ENCODE measurements at regions not wholly inside any gene's neighbourhood (a gene's known extent, or its start where the extent isn't known, plus 50 kb on each side); places are given as distances from the start of the nearest gene placed in this dataset.

DNA sequence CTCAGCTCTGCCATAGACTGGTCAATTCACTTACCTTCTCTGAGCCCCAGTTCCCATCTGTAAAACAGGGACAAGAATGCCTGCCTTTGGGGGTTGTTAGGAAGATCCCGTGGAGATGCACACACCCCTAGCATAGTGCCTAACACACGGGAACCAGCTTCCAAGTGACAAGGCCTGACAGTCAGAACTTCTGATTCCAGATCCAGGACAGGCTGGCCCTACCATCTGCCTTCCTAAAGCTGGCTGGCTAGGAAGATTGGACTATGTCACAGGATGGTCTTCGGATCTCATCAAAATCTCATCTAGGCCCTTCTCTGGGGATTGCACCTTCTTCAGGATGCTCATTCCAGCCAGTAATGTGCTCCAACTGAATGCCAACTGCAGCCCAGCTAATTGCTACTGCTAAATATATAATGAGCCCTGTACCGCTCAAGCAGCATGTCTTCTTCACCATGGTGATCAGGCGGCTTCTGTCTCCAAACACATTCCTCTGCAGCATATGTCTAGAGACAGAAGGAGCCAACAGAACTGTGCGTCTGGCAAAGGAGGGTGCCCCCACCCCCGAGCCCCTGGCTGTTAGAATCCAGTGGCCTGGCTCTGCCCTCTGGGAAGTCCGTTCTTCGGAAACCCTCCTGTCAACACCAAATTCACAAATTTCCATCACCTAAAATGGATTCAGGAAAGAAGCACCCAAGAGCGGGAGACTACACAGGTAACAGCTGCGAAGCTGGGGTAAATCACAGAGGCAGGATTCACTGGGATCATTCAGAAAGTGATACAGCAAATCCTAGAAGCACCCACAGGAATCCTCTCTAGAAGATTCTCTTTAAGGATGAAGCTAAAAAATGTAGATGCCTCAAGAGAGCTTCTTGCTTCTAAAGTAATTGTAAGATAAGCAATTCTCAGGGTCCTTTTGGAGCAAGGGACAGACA lies 142.1 kb upstream of the EEPD1 start:
- DNase-seq (no peak), ATAC-seq (no peak)
- no peaks in the 10 kb centered on the region for H3K36me3 ChIP-seq
- H3K4me3 ChIP-seq, result no peak overlapping the region
- H3K9me3 ChIP-seq, result no peaks in the 10 kb centered on the region
- no peaks in the 10 kb centered on the region for H3K27me3 ChIP-seq
- intact Hi-C loops (cut with DNase I), result loop anchor here in 1 of 10 donors (10.0 kb wide), 1 partner anchor 114 kb away; no protein-coding TSS in a partner anchor
- no peak overlapping the region for H3K27ac ChIP-seq
- TF ChIP-seq, protein P1, sequence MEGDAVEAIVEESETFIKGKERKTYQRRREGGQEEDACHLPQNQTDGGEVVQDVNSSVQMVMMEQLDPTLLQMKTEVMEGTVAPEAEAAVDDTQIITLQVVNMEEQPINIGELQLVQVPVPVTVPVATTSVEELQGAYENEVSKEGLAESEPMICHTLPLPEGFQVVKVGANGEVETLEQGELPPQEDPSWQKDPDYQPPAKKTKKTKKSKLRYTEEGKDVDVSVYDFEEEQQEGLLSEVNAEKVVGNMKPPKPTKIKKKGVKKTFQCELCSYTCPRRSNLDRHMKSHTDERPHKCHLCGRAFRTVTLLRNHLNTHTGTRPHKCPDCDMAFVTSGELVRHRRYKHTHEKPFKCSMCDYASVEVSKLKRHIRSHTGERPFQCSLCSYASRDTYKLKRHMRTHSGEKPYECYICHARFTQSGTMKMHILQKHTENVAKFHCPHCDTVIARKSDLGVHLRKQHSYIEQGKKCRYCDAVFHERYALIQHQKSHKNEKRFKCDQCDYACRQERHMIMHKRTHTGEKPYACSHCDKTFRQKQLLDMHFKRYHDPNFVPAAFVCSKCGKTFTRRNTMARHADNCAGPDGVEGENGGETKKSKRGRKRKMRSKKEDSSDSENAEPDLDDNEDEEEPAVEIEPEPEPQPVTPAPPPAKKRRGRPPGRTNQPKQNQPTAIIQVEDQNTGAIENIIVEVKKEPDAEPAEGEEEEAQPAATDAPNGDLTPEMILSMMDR (IDR thresholded peaks at IDR 0.05), result no peak
- H3K4me1 ChIP-seq, result no peaks in the 10 kb centered on the region
- whole genome bisulfite sequencing, 2 donors, result 63 to 79% methylated on average over 11 of the region's 11 CpGs

DNA sequence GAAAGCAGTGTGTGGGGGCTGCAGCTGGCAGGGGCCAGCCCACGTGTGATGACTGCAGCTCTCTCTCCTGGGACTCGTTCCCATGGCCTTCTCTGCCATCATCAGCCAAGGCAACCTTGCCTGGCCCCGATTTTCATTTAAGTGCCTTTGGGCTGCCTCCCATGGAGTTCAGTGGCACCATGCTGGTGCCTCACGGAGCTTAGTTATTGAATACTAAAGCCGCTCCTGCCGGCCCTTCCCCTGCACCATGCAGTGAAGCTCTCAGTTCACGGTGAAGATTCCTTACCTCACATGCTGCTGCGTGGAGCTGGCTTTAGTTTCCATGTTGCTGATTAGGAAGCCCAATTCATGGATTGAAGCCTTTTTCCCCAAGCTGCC lies 141.5 kb upstream of the EEPD1 start:
- TF ChIP-seq, protein P1 (IDR thresholded peaks at IDR 0.05), result no peak

DNA sequence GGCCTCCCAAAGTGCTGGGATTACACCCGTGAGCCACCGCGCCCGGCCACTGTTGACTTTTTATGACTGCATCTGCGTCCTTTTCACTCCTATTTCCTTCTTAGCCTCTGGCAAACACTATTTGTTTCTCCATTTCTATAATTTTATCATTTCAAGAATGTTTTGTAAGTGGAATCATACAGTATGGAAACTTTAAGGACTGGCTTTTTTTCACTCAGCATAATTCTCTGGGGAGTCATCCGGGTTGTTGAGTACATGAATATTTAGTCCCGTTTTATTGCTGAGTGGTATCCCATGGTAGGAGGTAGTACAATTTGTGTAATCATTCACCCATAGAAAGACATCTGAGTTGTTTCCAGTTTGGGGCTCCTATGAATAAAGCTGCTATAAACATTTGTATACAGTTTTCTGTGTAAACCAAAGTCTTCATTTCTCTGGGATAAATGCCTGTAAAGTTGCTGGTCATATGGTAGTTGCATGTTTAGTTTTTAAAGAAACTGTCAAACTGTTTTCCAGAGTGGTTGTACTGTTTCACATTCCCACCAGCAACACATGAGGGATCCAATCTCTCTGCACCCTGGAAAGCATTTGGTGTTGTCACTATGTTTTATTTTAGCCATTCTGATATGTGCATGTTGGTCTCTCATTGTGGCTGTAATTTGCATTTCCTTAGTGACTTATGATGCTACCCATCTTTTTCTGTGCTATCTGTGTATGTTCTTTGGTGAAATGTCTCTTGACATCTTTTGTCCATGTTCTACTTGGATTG lies 139.6 kb upstream of the EEPD1 start:
- no peak for DNase-seq

More for the DNA sequence above, 141.5 kb upstream of the EEPD1 start:
- no peaks in the 10 kb centered on the region for H3K27me3 ChIP-seq
- ATAC-seq (no peak), DNase-seq (no peak)
- no peak overlapping the region for H3K4me3 ChIP-seq
- H3K9me3 ChIP-seq, result no peaks in the 10 kb centered on the region
- H3K27ac ChIP-seq, result no peak overlapping the region
- no peaks in the 10 kb centered on the region for H3K4me1 ChIP-seq
- WGBS, 2 donors, result 60 to 63% methylated on average over 8 of the region's 8 CpGs
- intact Hi-C loops (cut with DNase I), result loop anchor here in 1 of 10 donors (10.0 kb wide), 1 partner anchor 113 kb away; no protein-coding TSS in a partner anchor
- no peaks in the 10 kb centered on the region for H3K36me3 ChIP-seq

DNA sequence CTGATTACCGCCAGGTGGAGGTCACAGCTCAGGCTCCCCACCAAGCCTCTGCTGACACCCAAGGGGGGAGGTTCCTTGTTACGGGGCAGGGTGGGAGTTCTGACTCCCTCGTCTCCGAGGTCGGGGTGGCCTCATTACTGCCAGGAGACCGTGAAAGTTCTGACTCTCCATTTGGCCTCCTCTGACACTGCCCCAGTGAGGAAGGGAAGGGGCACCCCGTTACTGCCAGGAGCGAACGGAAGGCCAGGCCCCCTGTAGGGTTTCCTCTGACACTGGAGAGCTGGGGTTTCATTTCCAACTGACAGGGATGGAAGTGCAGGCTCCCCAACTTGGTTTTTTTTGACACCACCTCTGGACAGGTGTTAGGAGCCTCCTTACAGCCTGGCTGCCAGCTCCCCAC lies 138.1 kb upstream of the EEPD1 start:
- Histone ChIP-seq H3K4me1 (no peaks in the 10 kb centered on the region), H3K27ac (no peak overlapping the region), H3K9me3 (no peaks in the 10 kb centered on the region), H3K4me3 (no peak overlapping the region), H3K36me3 (no peaks in the 10 kb centered on the region), H3K27me3 (no peaks in the 10 kb centered on the region)
- WGBS, 2 donors, result 93 to 94% methylated on average over 9 of the region's 9 CpGs
- intact Hi-C loops (cut with DNase I), result loop anchor here in 1 of 10 donors (10.0 kb wide), 1 partner anchor 110 kb away; no protein-coding TSS in a partner anchor
- DNase-seq, result no peak
- no peak for ATAC-seq
- TF ChIP-seq, protein P1 (IDR thresholded peaks at IDR 0.05), result no peak

More for the DNA sequence above, 139.6 kb upstream of the EEPD1 start:
- no peaks in the 10 kb centered on the region for H3K4me1 ChIP-seq
- no peak overlapping the region for H3K4me3 ChIP-seq
- H3K27ac ChIP-seq, result no peak overlapping the region
- TF ChIP-seq, protein P1 (IDR thresholded peaks at IDR 0.05), result no peak
- WGBS, 2 donors, result 87 to 93% methylated on average over 7 of the region's 7 CpGs
- no peaks in the 10 kb centered on the region for H3K36me3 ChIP-seq
- no peaks in the 10 kb centered on the region for H3K9me3 ChIP-seq
- intact Hi-C loops (cut with DNase I), result loop anchor here in 1 of 10 donors (10.0 kb wide), 1 partner anchor 111 kb away; no protein-coding TSS in a partner anchor
- ATAC-seq, result no peak
- H3K27me3 ChIP-seq, result no peaks in the 10 kb centered on the region

Measured in heart right ventricle (tissue), 16 donors.